ENCODE measurements at regions not wholly inside any gene's neighbourhood (a gene's known extent, or its start where the extent isn't known, plus 50 kb on each side); places are given as distances from the start of the nearest gene placed in this dataset.

DNA sequence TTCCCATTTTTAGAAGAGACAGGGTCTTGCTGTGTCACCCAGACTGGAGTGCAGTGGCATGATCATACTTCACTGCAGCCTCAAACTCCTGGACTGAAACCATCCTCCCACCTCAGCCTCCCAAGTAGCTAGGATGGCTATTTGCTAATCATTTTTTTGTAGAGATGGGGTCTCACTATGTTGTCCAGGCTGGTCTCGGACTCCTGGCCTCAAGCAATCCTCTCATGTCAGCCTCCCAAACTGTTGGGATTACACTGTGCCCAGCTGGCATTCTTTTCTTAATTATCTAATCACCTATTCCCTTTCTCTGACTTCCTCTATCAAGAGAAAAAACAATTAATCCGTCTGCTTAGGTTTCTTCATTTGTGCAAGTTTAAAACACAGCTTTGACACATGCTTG, 172.5 kb upstream of the TRIM24 start:
- no peak overlapping the region for H3K4me3 ChIP-seq (ENCODE audit: low read depth, low read length)
- H3K36me3 ChIP-seq (ENCODE audit: control insufficient read depth, insufficient read depth, low read length): 0 out of 2 replicates have a peak, but pooled peaks cover 3% of the 10 kb centered on the region
- H3K27ac ChIP-seq (ENCODE audit: low read depth, low read length): no peak overlapping the region
- no peak overlapping the region for H3K9ac ChIP-seq (ENCODE audit: low read length)
- H3K9me3 ChIP-seq (ENCODE audit: control insufficient read depth, insufficient read depth, low read depth, low read length): peaks cover 34% of the 10 kb centered on the region
- no peaks in the 10 kb centered on the region for H3K27me3 ChIP-seq (ENCODE audit: control insufficient read depth, insufficient read depth, low read length)
- no peaks in the 10 kb centered on the region for H3K4me1 ChIP-seq (ENCODE audit: control insufficient read depth, insufficient read depth, low read length)

DNA sequence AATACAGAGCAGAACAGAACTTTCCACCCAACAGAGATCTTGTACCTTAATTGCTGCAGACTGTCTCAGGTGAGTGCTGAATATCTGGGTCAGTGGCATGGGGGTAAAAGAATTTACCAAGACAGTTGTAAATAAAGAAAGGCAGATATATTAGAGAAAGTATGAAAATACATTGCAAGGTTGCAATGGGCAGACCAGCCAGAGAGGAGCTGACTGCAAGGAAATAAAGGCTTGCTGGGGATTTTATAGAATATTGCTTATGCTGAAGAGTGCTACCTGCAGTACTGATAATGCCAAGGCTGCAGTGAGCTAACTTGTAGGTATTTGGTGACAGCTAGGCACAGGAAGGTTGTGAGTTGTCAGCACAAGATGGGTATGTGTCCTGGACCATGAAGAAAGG, 171.0 kb upstream of the TRIM24 start:
- Histone ChIP-seq H3K9me3 (ENCODE audit: control insufficient read depth, insufficient read depth, low read depth, low read length) (peaks cover 34% of the 10 kb centered on the region), H3K4me3 (ENCODE audit: low read depth, low read length) (no peak overlapping the region), H3K27ac (ENCODE audit: low read depth, low read length) (no peak overlapping the region), H3K4me1 (ENCODE audit: control insufficient read depth, insufficient read depth, low read length) (no peaks in the 10 kb centered on the region), H3K9ac (ENCODE audit: low read length) (no peak overlapping the region), H3K27me3 (ENCODE audit: control insufficient read depth, insufficient read depth, low read length) (no peaks in the 10 kb centered on the region), H3K36me3 (ENCODE audit: control insufficient read depth, insufficient read depth, low read length) (0 out of 2 replicates have a peak, but pooled peaks cover 3% of the 10 kb centered on the region)

DNA sequence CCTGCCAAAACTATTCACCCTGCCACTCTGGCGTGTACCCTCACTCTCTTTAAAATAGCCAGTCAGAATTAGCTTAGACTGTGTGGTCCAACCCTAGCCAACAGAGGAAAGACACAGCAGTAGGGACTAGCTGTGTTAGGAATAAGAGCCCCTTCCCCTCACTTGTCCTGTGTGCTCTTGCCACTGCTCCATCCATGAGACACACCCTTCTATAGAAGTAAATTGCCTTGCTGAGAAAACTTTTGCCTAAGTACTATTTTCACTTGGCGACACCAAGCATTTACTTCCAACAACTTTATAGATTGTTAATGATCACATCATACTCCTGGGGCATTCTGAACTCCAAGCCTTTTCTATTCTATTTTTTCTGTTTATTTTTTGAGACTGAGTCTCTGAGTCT, 170.2 kb upstream of the TRIM24 start:
- peaks cover 34% of the 10 kb centered on the region for H3K9me3 ChIP-seq (ENCODE audit: control insufficient read depth, insufficient read depth, low read depth, low read length)
- no peak overlapping the region for H3K27ac ChIP-seq (ENCODE audit: low read depth, low read length)
- no peak overlapping the region for H3K4me3 ChIP-seq (ENCODE audit: low read depth, low read length)
- no peaks in the 10 kb centered on the region for H3K27me3 ChIP-seq (ENCODE audit: control insufficient read depth, insufficient read depth, low read length)
- H3K36me3 ChIP-seq (ENCODE audit: control insufficient read depth, insufficient read depth, low read length): 0 out of 2 replicates have a peak, but pooled peaks cover 3% of the 10 kb centered on the region
- no peak overlapping the region for H3K9ac ChIP-seq (ENCODE audit: low read length)
- H3K4me1 ChIP-seq (ENCODE audit: control insufficient read depth, insufficient read depth, low read length): no peaks in the 10 kb centered on the region

GRCh38 chr7:138292951-138293350, 167.1 kb upstream of the TRIM24 start:
- H3K9me3 ChIP-seq (ENCODE audit: control insufficient read depth, insufficient read depth, low read depth, low read length): peaks cover 31% of the 10 kb centered on the region
- no peak overlapping the region for H3K9ac ChIP-seq (ENCODE audit: low read length)
- no peaks in the 10 kb centered on the region for H3K27me3 ChIP-seq (ENCODE audit: control insufficient read depth, insufficient read depth, low read length)
- no peak overlapping the region for H3K27ac ChIP-seq (ENCODE audit: low read depth, low read length)
- H3K4me3 ChIP-seq (ENCODE audit: low read depth, low read length): no peak overlapping the region
- no peaks in the 10 kb centered on the region for H3K4me1 ChIP-seq (ENCODE audit: control insufficient read depth, insufficient read depth, low read length)
- H3K36me3 ChIP-seq (ENCODE audit: control insufficient read depth, insufficient read depth, low read length): 0 out of 2 replicates have a peak, but pooled peaks cover 3% of the 10 kb centered on the region

- no peak overlapping the region for H3K9ac ChIP-seq (ENCODE audit: low read length)
These were observed 164.9 kb upstream of the TRIM24 start for GRCh38 chr7:138295049-138295637.

DNA sequence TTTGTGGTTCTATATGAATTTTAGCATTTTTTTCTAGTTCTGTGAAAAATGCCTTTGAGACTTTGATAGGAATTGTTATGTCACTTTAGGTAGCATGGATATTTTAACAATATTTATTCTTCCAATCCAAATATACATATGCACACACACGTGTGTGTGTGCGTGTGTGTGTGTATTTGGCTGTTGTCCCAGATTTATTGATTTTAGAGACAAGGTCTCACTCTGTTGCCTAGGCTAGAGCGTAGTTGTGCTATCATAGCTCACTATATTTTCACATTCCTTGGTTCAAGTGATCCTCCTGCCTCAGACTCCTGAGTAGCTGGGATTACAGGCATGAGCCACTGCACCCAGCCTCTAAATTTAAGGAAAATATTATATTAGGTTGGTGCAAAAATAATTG, 162.5 kb upstream of the TRIM24 start:
- Histone ChIP-seq H3K27me3 (ENCODE audit: control insufficient read depth, insufficient read depth, low read length) (no peaks in the 10 kb centered on the region), H3K36me3 (ENCODE audit: control insufficient read depth, insufficient read depth, low read length) (no peaks in the 10 kb centered on the region), H3K4me3 (ENCODE audit: low read depth, low read length) (no peak overlapping the region), H3K27ac (ENCODE audit: low read depth, low read length) (no peak overlapping the region), H3K9ac (ENCODE audit: low read length) (no peak overlapping the region), H3K9me3 (ENCODE audit: control insufficient read depth, insufficient read depth, low read depth, low read length) (no peaks in the 10 kb centered on the region; the same call in 1 of the 2 replicates), H3K4me1 (ENCODE audit: control insufficient read depth, insufficient read depth, low read length) (no peaks in the 10 kb centered on the region)

More at GRCh38 chr7:138295049-138295637, 164.9 kb upstream of the TRIM24 start:
- Histone ChIP-seq H3K9me3 (ENCODE audit: control insufficient read depth, insufficient read depth, low read depth, low read length) (peaks cover 13% of the 10 kb centered on the region), H3K27me3 (ENCODE audit: control insufficient read depth, insufficient read depth, low read length) (no peaks in the 10 kb centered on the region), H3K4me3 (ENCODE audit: low read depth, low read length) (no peak overlapping the region), H3K4me1 (ENCODE audit: control insufficient read depth, insufficient read depth, low read length) (no peaks in the 10 kb centered on the region), H3K27ac (ENCODE audit: low read depth, low read length) (no peak overlapping the region), H3K36me3 (ENCODE audit: control insufficient read depth, insufficient read depth, low read length) (no peaks in the 10 kb centered on the region)

GRCh38 chr7:138299066-138299465, 161.0 kb upstream of the TRIM24 start:
- no peaks in the 10 kb centered on the region; the same call in 1 of the 2 replicates for H3K9me3 ChIP-seq (ENCODE audit: control insufficient read depth, insufficient read depth, low read depth, low read length)
- H3K27me3 ChIP-seq (ENCODE audit: control insufficient read depth, insufficient read depth, low read length): no peaks in the 10 kb centered on the region
- H3K4me3 ChIP-seq (ENCODE audit: low read depth, low read length): no peak overlapping the region
- H3K36me3 ChIP-seq (ENCODE audit: control insufficient read depth, insufficient read depth, low read length): no peaks in the 10 kb centered on the region
- H3K9ac ChIP-seq (ENCODE audit: low read length): no peak overlapping the region
- no peaks in the 10 kb centered on the region for H3K4me1 ChIP-seq (ENCODE audit: control insufficient read depth, insufficient read depth, low read length)
- H3K27ac ChIP-seq (ENCODE audit: low read depth, low read length): no peak overlapping the region

DNA sequence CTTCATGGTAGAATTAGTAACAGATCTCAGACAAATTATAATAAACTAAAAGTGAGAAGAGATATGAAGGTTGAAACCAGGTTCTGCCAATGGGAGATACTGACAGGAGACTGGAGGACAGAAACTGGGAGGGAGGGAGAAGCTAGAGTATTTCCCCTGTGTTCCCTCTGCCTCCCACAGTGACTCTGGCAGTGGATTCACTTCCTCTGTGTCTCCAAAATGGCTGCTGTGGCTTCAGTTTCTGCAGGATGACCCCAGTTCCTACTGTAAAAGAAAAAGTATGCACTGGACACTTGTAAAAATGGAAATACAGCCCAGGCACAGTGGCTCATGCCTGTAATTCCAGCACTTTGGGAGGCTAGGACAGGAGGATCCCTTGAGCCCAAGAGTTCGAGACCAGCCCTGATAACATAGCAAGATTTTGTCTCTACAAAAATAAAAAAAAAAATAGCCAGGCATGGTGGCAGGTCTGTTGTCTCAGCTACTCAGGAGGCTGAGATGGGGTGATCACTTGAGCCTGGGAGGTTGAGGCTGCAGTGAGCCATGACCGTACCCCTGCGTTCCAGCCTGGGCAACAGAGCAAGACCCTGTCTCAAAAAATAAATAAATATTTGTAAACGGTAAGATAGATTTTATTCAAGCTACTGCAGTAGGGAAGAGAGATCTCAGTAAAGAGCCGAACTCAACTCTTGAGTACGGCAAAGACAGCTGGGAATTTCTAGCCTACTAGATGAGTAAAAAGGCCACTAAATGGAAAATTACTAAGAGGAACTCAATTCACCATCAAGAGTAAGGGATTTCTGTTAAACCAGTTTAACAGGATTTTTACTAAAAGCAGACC, 156.6 kb upstream of the TRIM24 start:
- Histone ChIP-seq H3K9me3 (ENCODE audit: control insufficient read depth, insufficient read depth, low read depth, low read length) (no peaks in the 10 kb centered on the region; the same call in 1 of the 2 replicates), H3K4me1 (ENCODE audit: control insufficient read depth, insufficient read depth, low read length) (no peaks in the 10 kb centered on the region), H3K4me3 (ENCODE audit: low read depth, low read length) (no peak overlapping the region), H3K9ac (ENCODE audit: low read length) (no peak overlapping the region), H3K36me3 (ENCODE audit: control insufficient read depth, insufficient read depth, low read length) (no peaks in the 10 kb centered on the region), H3K27ac (ENCODE audit: low read depth, low read length) (no peak overlapping the region), H3K27me3 (ENCODE audit: control insufficient read depth, insufficient read depth, low read length) (no peaks in the 10 kb centered on the region)

- Histone ChIP-seq H3K4me3 (ENCODE audit: low read depth, low read length) (no peak overlapping the region), H3K27ac (ENCODE audit: low read depth, low read length) (no peak overlapping the region), H3K4me1 (ENCODE audit: control insufficient read depth, insufficient read depth, low read length) (no peaks in the 10 kb centered on the region), H3K36me3 (ENCODE audit: control insufficient read depth, insufficient read depth, low read length) (no peaks in the 10 kb centered on the region), H3K9ac (ENCODE audit: low read length) (no peak overlapping the region), H3K9me3 (ENCODE audit: control insufficient read depth, insufficient read depth, low read depth, low read length) (no peaks in the 10 kb centered on the region; the same call in 1 of the 2 replicates), H3K27me3 (ENCODE audit: control insufficient read depth, insufficient read depth, low read length) (no peaks in the 10 kb centered on the region)
These were observed 156.1 kb upstream of the TRIM24 start for GRCh38 chr7:138304071-138304320.

- no peak overlapping the region for H3K4me3 ChIP-seq (ENCODE audit: low read depth, low read length)
- H3K4me1 ChIP-seq (ENCODE audit: control insufficient read depth, insufficient read depth, low read length): no peaks in the 10 kb centered on the region
- H3K9ac ChIP-seq (ENCODE audit: low read length): no peak overlapping the region
- no peaks in the 10 kb centered on the region for H3K36me3 ChIP-seq (ENCODE audit: control insufficient read depth, insufficient read depth, low read length)
- no peaks in the 10 kb centered on the region for H3K27me3 ChIP-seq (ENCODE audit: control insufficient read depth, insufficient read depth, low read length)
- no peak overlapping the region for H3K27ac ChIP-seq (ENCODE audit: low read depth, low read length)
- H3K9me3 ChIP-seq (ENCODE audit: control insufficient read depth, insufficient read depth, low read depth, low read length): peaks cover 6% of the 10 kb centered on the region
These were observed 152.4 kb upstream of the TRIM24 start for GRCh38 chr7:138307633-138308032.

DNA sequence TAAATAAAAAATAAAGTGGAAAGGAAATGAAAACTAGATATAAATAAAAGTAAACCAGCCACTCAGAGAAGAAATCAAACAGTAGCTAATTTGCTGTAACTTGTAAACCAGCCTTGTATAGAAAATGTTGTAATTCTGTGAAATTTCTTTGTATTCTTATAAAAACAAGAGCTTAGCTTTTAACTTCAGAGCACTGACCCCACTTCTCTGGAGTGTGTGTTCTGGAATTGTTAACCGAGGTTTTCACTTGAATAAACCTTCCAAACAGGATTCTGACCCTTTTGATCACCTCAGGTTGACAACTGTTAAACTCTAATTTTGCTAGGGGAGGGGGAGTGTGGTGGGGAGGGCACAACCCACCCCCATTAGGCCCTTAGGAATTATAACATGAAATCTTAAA, 151.9 kb upstream of the TRIM24 start:
- H3K9me3 ChIP-seq (ENCODE audit: control insufficient read depth, insufficient read depth, low read depth, low read length): peaks cover 6% of the 10 kb centered on the region
- no peak overlapping the region for H3K4me3 ChIP-seq (ENCODE audit: low read depth, low read length)
- no peaks in the 10 kb centered on the region for H3K27me3 ChIP-seq (ENCODE audit: control insufficient read depth, insufficient read depth, low read length)
- no peak overlapping the region for H3K9ac ChIP-seq (ENCODE audit: low read length)
- H3K27ac ChIP-seq (ENCODE audit: low read depth, low read length): no peak overlapping the region
- H3K4me1 ChIP-seq (ENCODE audit: control insufficient read depth, insufficient read depth, low read length): no peaks in the 10 kb centered on the region
- no peaks in the 10 kb centered on the region for H3K36me3 ChIP-seq (ENCODE audit: control insufficient read depth, insufficient read depth, low read length)
